IPS-20b (cell line): ENCODE measurements at regions not wholly inside any gene's neighbourhood (a gene's known extent, or its start where the extent isn't known, plus 50 kb on each side); places are given as distances from the start of the nearest gene placed in this dataset.

Experiments used
- H3K27ac ChIP-seq: one replicate; pipeline ENCODE4 v1.5.1; 2013; ENCODE audit warnings: low read length
- H3K27me3 ChIP-seq: 2 replicates; pipeline ENCODE4 v1.6.1; 2013; ENCODE audit warnings: mild to moderate bottlenecking, low read length, inconsistent platforms; ENCODE audit not compliant: insufficient read depth
- H3K36me3 ChIP-seq: 2 replicates; pipeline ENCODE4 v1.6.1; 2013; ENCODE audit warnings: low read depth, mild to moderate bottlenecking, inconsistent platforms, low read length, moderate library complexity; ENCODE audit not compliant: insufficient read depth
- H3K4me1 ChIP-seq: 2 replicates; pipeline ENCODE4 v1.6.1; 2013; ENCODE audit warnings: mild to moderate bottlenecking, control low read depth, inconsistent platforms, low read length, moderate library complexity; ENCODE audit not compliant: insufficient read depth
- H3K4me3 ChIP-seq: 2 replicates; pipeline ENCODE4 v1.5.1; 2013; ENCODE audit warnings: mild to moderate bottlenecking, low read length, inconsistent platforms
- H3K9ac ChIP-seq: 2 replicates; pipeline ENCODE4 v1.6.1; 2013; ENCODE audit warnings: low read depth, mild to moderate bottlenecking, inconsistent platforms, low read length, moderate library complexity
- H3K9me3 ChIP-seq: 2 replicates; pipeline ENCODE4 v1.6.1; 2013; ENCODE audit warnings: mild to moderate bottlenecking, low read depth, low read length, inconsistent platforms; ENCODE audit not compliant: insufficient read depth

DNA sequence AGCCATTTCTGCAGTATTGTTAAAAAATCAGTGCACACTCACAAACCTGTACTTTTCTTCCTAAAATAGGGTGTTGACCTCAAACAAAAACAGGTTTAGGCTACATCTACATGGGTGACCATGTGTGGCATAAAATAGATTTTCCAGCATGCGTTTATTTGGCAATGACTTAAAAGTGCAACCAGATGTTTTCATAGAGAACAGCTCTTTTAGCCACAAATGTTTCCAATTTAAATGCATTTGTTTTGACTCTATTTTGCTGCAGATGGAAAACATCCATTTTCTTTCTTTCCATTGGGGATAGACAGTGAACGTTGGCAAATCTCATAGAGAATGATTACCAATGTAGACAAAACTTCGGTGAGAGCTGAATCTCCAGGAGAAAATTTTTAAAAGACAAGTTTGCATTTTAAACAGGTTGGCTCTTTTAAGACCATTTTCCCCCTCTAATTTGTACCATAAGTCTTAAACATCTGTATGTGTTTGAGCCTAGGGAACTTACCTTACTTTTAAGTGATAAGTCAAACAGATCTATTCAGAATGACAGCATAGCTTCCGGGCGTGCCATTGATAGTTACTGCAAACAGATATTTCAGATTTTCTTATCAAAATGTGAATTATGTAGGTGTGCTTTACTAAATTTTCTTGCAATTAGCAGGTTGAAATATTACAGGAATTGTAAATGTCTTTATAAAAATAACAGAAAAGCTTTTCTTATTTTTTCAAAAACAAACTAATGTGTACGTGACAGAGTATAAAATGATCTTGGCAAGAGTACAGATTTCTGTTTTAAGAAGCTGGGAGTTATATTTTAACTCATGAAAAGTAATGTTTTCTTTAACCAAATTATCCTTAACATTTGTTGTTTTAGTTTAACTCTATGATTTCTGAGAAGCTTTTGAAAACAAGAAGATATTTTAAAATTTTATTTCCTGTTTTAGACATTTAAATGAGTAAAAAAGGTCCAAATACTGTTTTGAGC is 144.9 kb downstream of the HGF start:
- Histone ChIP-seq H3K36me3 (no peaks in the 10 kb centered on the region), H3K4me3 (no peak overlapping the region), H3K9ac (no peak overlapping the region), H3K27me3 (no peaks in the 10 kb centered on the region), H3K27ac (no peak overlapping the region), H3K4me1 (no peaks in the 10 kb centered on the region), H3K9me3 (no peaks in the 10 kb centered on the region)

- no peaks in the 10 kb centered on the region for H3K27me3 ChIP-seq
- no peak overlapping the region for H3K4me3 ChIP-seq
- H3K9me3 ChIP-seq: no peaks in the 10 kb centered on the region
- no peak overlapping the region for H3K9ac ChIP-seq
- no peaks in the 10 kb centered on the region for H3K4me1 ChIP-seq
- no peaks in the 10 kb centered on the region for H3K36me3 ChIP-seq
- H3K27ac ChIP-seq: no peak overlapping the region
These were observed 145.7 kb downstream of the HGF start for GRCh38 chr7:81624021-81624592.

GRCh38 chr7:81623251-81623855 is 146.5 kb downstream of the HGF start:
- H3K36me3 ChIP-seq: no peaks in the 10 kb centered on the region
- no peaks in the 10 kb centered on the region for H3K27me3 ChIP-seq
- no peaks in the 10 kb centered on the region for H3K9me3 ChIP-seq
- H3K4me3 ChIP-seq: no peak overlapping the region
- no peaks in the 10 kb centered on the region for H3K4me1 ChIP-seq
- H3K27ac ChIP-seq: no peak overlapping the region
- no peak overlapping the region for H3K9ac ChIP-seq

DNA sequence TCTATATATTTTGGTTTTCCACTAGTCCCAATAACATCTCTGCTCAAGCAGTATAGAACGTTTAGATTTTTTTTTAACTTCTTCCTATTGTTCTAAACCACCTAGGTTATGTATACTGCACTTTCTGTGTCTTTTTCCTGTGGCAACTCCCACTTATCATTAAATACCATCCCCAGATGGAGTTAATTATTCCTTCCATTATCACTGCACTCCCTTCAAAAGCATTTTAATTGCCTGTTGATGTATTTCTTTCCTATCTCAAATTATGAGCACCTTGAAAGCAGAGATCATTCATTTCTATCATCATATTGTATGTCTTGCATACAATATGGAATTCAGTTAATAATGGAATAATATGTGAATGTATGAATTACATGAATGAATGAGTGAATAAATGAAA is 148.0 kb downstream of the HGF start:
- Histone ChIP-seq H3K36me3 (no peaks in the 10 kb centered on the region), H3K9me3 (no peaks in the 10 kb centered on the region), H3K9ac (no peak overlapping the region), H3K27me3 (no peaks in the 10 kb centered on the region), H3K27ac (no peak overlapping the region), H3K4me1 (0 out of 2 replicates have a peak, but pooled peaks cover 3% of the 10 kb centered on the region), H3K4me3 (no peak overlapping the region)

GRCh38 chr7:81618396-81619014 is 151.3 kb downstream of the HGF start:
- no peak overlapping the region for H3K4me3 ChIP-seq
- no peaks in the 10 kb centered on the region for H3K9me3 ChIP-seq
- 0 out of 2 replicates have a peak, but pooled peaks cover 5% of the 10 kb centered on the region for H3K4me1 ChIP-seq
- H3K9ac ChIP-seq: no peak overlapping the region
- H3K27me3 ChIP-seq: no peaks in the 10 kb centered on the region
- H3K27ac ChIP-seq: no peak overlapping the region
- no peaks in the 10 kb centered on the region for H3K36me3 ChIP-seq

DNA sequence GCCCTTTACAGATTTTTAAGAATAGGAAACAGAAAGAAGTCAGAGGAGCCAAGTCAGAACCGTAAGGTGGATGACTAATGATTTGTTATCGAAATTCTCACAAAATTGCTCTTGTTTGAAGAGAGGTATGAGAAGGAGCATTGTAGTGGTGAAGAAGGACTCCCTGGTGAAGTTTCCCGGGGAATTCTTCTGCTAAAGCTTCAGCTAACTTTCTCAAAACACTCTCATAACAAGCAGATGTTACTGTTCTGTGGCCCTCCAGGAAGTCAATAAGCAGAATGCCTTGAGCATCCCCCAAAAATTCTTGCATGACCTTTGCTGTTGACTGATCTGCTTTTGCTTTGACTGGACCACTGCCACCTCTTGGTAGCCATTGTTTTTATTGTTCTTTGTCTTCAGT is 152.9 kb downstream of the HGF start:
- Histone ChIP-seq H3K27me3 (no peaks in the 10 kb centered on the region), H3K9me3 (no peaks in the 10 kb centered on the region), H3K36me3 (no peaks in the 10 kb centered on the region), H3K4me1 (0 out of 2 replicates have a peak, but pooled peaks cover 5% of the 10 kb centered on the region), H3K4me3 (no peak overlapping the region), H3K9ac (no peak overlapping the region), H3K27ac (no peak overlapping the region)

DNA sequence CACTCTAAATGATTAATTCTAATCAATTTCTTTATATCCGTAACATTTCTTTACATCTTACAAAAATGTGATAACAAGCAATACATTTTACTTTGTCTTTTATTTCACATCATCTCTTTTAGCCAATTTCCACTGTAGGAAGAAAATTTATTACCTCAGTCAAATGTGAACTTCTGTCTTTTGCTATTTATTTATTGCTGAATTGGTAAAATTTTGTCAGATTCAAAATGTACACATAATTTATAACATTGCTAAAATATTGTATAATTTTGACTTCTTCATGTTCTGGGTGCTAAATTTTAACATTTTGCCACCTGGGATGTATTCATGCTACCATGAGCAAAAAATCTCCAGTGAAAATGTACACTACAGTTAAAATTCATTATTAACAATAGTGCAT is 158.0 kb downstream of the HGF start:
- Histone ChIP-seq H3K36me3 (no peaks in the 10 kb centered on the region), H3K9me3 (no peaks in the 10 kb centered on the region), H3K4me3 (no peak overlapping the region), H3K27ac (no peak overlapping the region), H3K9ac (no peak overlapping the region), H3K27me3 (no peaks in the 10 kb centered on the region), H3K4me1 (0 out of 2 replicates have a peak, but pooled peaks cover under 1% of the 10 kb centered on the region)

DNA sequence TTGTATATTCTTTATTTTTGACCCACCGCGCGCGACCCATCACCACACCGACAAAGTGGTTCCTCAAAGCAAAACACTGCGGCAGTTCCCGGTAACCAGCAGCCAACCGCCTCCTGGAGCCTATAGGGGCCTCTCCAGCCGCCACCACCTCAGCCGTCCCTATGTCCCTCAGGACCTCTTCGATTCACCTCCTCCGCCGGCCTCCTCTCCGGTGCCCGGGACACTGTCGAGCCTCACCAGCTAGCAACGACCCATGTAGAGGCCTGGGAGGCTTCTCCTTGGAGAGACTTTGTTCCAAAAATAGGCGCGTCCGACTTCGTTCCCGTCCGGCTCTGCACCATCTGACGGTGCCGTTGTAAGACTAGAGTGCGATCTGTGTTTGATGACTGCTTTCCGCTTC is 158.8 kb downstream of the HGF start:
- Histone ChIP-seq H3K9me3 (no peaks in the 10 kb centered on the region), H3K9ac (no peak overlapping the region), H3K27ac (no peak overlapping the region), H3K4me1 (no peaks in the 10 kb centered on the region), H3K4me3 (no peak overlapping the region), H3K27me3 (no peaks in the 10 kb centered on the region), H3K36me3 (no peaks in the 10 kb centered on the region)

DNA sequence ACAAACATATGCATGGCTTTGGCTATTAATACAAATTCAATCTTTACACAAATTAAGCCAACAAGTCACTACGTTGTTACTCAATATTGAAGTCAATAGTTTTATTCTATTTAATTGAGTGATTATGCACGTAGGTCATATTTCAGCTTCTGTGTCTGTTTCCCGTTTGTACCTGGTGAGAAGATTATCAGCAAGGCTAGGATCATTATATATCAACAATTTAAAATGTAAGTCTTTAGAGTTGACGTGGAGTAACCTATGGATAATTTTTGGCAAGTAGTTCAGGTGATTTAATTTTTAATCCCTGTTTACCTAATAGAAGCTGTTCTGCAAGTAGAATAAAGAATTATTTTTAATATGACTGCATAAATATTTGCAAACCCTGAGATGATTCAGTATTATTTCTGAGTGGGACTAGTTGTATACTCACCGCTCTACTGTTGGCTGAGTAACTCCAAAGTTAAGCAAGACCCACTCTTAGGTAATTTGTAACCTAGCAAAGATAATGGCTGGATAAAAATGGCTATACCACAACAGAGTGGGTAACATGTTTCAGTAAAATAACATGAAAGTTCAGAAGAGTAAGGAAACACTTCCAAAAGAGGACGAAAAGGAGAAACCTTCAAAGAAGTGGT is 161.0 kb downstream of the HGF start:
- Histone ChIP-seq H3K27ac (no peak overlapping the region), H3K9me3 (no peaks in the 10 kb centered on the region), H3K36me3 (no peaks in the 10 kb centered on the region), H3K27me3 (no peaks in the 10 kb centered on the region), H3K4me1 (no peaks in the 10 kb centered on the region), H3K9ac (no peak overlapping the region), H3K4me3 (no peak overlapping the region)

DNA sequence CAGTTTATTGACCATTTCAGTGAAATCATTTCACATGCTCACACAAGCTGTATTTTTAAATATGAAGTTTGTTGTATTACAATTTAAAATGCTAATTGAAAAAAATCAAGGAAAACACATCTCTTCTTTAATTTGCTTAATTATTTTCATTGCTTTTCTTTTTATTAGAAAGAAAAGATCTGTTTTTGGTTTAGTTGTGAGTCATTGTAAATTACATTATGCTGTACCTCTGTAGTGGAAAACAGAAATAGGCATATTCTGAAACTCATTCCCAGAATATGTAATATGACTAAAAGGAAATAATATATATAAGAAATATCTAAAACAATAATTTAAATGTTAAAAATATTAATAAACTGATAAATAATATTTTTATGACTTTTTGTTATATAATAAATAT is 161.9 kb downstream of the HGF start:
- H3K36me3 ChIP-seq: no peaks in the 10 kb centered on the region
- no peak overlapping the region for H3K9ac ChIP-seq
- no peaks in the 10 kb centered on the region for H3K9me3 ChIP-seq
- no peak overlapping the region for H3K27ac ChIP-seq
- H3K4me1 ChIP-seq: peaks cover 3% of the 10 kb centered on the region; the same call in 1 of the 2 replicates
- no peaks in the 10 kb centered on the region for H3K27me3 ChIP-seq
- no peak overlapping the region for H3K4me3 ChIP-seq
